HepG2 (cell line): ENCODE measurements at regions not wholly inside any gene's neighbourhood (a gene's known extent, or its start where the extent isn't known, plus 50 kb on each side); places are given as distances from the start of the nearest gene placed in this dataset.
A peak's percentile ranks its signal among the peaks of the same experiment; 100 is the strongest.

Experiments used
- AGO1 ChIP-seq: fragments of 200-400 bp; formaldehyde crosslinking; IDR thresholded peaks from 2 replicates; pipeline ENCODE4 v1.6.1; 2017; ENCODE audit warnings: mild to moderate bottlenecking, low read depth, low read length, moderate library complexity; ENCODE audit not compliant: poor library complexity, severe bottlenecking
- CAMTA2 ChIP-seq: sonication (generic); formaldehyde crosslinking; IDR thresholded peaks from 2 replicates; pipeline ENCODE4 v1.4.0; 2020; ENCODE audit warnings: mild to moderate bottlenecking, missing genetic modification reagents, borderline replicate concordance
- CHD4 ChIP-seq: fragments of 200-600 bp; sonication (generic); IDR thresholded peaks from 2 replicates; pipeline ENCODE4 v1.7.0; 2017; ENCODE audit warnings: mild to moderate bottlenecking, low read length, borderline replicate concordance
- GFI1 ChIP-seq: sonication (generic); formaldehyde crosslinking; IDR thresholded peaks from 2 replicates; pipeline ENCODE4 v1.5.0; 2020; ENCODE audit warnings: missing genetic modification reagents, mild to moderate bottlenecking, borderline replicate concordance
- HOXD1 ChIP-seq: sonication (generic); formaldehyde crosslinking; IDR thresholded peaks from 2 replicates; pipeline ENCODE4 v1.5.0; 2020; ENCODE audit warnings: missing genetic modification reagents
- KDM5A ChIP-seq: fragments of 200-600 bp; sonication (generic); IDR thresholded peaks from 2 replicates; pipeline ENCODE4 v1.7.0; 2018; ENCODE audit warnings: antibody characterized with exemption, mild to moderate bottlenecking, low read length, borderline replicate concordance
- KLF12 ChIP-seq: sonication (generic); formaldehyde crosslinking; IDR thresholded peaks from 2 replicates; pipeline ENCODE4 v1.4.0; 2020; ENCODE audit warnings: missing genetic modification reagents, borderline replicate concordance
- KLF16 ChIP-seq, 2 experiments: sonication (generic) in 1 of 2; formaldehyde crosslinking in 1 of 2; IDR thresholded peaks; 2 replicates each; pipeline versions ENCODE4 v1.6.1 to v1.8.0; 2016 to 2023; ENCODE audit warnings: missing genetic modification reagents in 2 of 2, missing compliant biosample characterization in 1 of 2
- NFATC3 ChIP-seq: sonication (generic); formaldehyde crosslinking; IDR thresholded peaks from 2 replicates; pipeline ENCODE4 v1.5.1; 2020; ENCODE audit warnings: mild to moderate bottlenecking, missing genetic modification reagents
- NRL ChIP-seq: sonication (generic); formaldehyde crosslinking; IDR thresholded peaks from 2 replicates; pipeline ENCODE4 v1.5.0; 2020; ENCODE audit warnings: missing genetic modification reagents, mild to moderate bottlenecking, moderate library complexity, borderline replicate concordance
- PBX2 ChIP-seq: IDR thresholded peaks from 2 replicates; pipeline ENCODE4 v1.6.1; 2016; ENCODE audit warnings: control low read depth
- PITX1 ChIP-seq: sonication (generic); formaldehyde crosslinking; IDR thresholded peaks from 2 replicates; pipeline ENCODE4 v1.5.1; 2020; ENCODE audit warnings: mild to moderate bottlenecking, missing genetic modification reagents
- PLSCR1 ChIP-seq: sonication (generic); formaldehyde crosslinking; IDR thresholded peaks from 2 replicates; pipeline ENCODE4 v1.5.0; 2020; ENCODE audit warnings: missing genetic modification reagents, mild to moderate bottlenecking, borderline replicate concordance
- RFXAP ChIP-seq: sonication (generic); formaldehyde crosslinking; IDR thresholded peaks from 2 replicates; pipeline ENCODE4 v1.4.0; 2020; ENCODE audit warnings: missing genetic modification reagents, borderline replicate concordance
- SNRNP70 ChIP-seq: fragments of 200-400 bp; formaldehyde crosslinking; IDR thresholded peaks from 2 replicates; pipeline ENCODE4 v1.6.1; 2017; ENCODE audit warnings: mild to moderate bottlenecking, low read depth, low read length, moderate library complexity
- ZNF10 ChIP-seq: sonication (generic); formaldehyde crosslinking; IDR thresholded peaks from 2 replicates; pipeline ENCODE4 v1.4.0; 2020; ENCODE audit warnings: mild to moderate bottlenecking, low read depth, missing genetic modification reagents, borderline replicate concordance
- ZNF292 ChIP-seq: sonication (generic); formaldehyde crosslinking; IDR thresholded peaks from 2 replicates; pipeline ENCODE4 v1.8.1; 2022; ENCODE audit warnings: mild to moderate bottlenecking, low read depth, missing genetic modification reagents, borderline replicate concordance
- ZNF33B ChIP-seq: sonication (generic); formaldehyde crosslinking; IDR thresholded peaks from 2 replicates; pipeline ENCODE4 v1.5.1; 2020; ENCODE audit warnings: mild to moderate bottlenecking, missing genetic modification reagents
- ZNF510 ChIP-seq: sonication (generic); formaldehyde crosslinking; IDR thresholded peaks from 2 replicates; pipeline ENCODE4 v1.4.0; 2020; ENCODE audit warnings: low read depth, mild to moderate bottlenecking, missing genetic modification reagents
- ZNF512 ChIP-seq: sonication (generic); formaldehyde crosslinking; IDR thresholded peaks from 2 replicates; pipeline ENCODE4 v1.4.0; 2020; ENCODE audit warnings: mild to moderate bottlenecking, missing genetic modification reagents
- TF ChIP-seq, protein P1 (sequence below): sonication (generic); formaldehyde crosslinking; IDR thresholded peaks from 2 replicates; pipeline ENCODE4 v1.9.0; 2021; ENCODE audit warnings: missing genetic modification reagents, borderline replicate concordance
- TF ChIP-seq, protein P2 (sequence below): sonication (generic); formaldehyde crosslinking; IDR thresholded peaks from 2 replicates; pipeline ENCODE4 v1.4.0; 2020; ENCODE audit warnings: mild to moderate bottlenecking, missing genetic modification reagents
- TF ChIP-seq, protein P3 (sequence below): sonication (generic); formaldehyde crosslinking; IDR thresholded peaks from 2 replicates; pipeline ENCODE4 v1.5.0; 2020; ENCODE audit warnings: mild to moderate bottlenecking, missing genetic modification reagents, moderate library complexity

GRCh38 chr13:21837841-21838551 is 167.1 kb downstream of the FGF9 start (continued):
- no peak for TF ChIP-seq PBX2 (CRISPR knock-in tag)
- TF ChIP-seq NFATC3 (CRISPR knock-in tag): no peak
- no peak for TF ChIP-seq ZNF33B (CRISPR knock-in tag)
- no peak; the same call in 1 of the 2 replicates for TF ChIP-seq GFI1 (CRISPR knock-in tag)
- no peak for TF ChIP-seq ZNF512 (CRISPR knock-in tag)
- TF ChIP-seq KDM5A: no peak
- no peak for TF ChIP-seq ZNF510 (CRISPR knock-in tag)
- TF ChIP-seq, protein P1, sequence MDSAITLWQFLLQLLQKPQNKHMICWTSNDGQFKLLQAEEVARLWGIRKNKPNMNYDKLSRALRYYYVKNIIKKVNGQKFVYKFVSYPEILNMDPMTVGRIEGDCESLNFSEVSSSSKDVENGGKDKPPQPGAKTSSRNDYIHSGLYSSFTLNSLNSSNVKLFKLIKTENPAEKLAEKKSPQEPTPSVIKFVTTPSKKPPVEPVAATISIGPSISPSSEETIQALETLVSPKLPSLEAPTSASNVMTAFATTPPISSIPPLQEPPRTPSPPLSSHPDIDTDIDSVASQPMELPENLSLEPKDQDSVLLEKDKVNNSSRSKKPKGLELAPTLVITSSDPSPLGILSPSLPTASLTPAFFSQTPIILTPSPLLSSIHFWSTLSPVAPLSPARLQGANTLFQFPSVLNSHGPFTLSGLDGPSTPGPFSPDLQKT: no peak
- TF ChIP-seq CHD4: 0 out of 2 replicates have a peak, but pooled peaks have one; percentile 13
- TF ChIP-seq NRL (CRISPR knock-in tag): no peak
- TF ChIP-seq, protein P2, sequence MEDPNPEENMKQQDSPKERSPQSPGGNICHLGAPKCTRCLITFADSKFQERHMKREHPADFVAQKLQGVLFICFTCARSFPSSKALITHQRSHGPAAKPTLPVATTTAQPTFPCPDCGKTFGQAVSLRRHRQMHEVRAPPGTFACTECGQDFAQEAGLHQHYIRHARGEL (CRISPR knock-in tag): no peak
- TF ChIP-seq PITX1 (CRISPR knock-in tag): no peak
- no peak for TF ChIP-seq KLF12
- no peak for TF ChIP-seq RFXAP (CRISPR knock-in tag)
- TF ChIP-seq, protein P3, sequence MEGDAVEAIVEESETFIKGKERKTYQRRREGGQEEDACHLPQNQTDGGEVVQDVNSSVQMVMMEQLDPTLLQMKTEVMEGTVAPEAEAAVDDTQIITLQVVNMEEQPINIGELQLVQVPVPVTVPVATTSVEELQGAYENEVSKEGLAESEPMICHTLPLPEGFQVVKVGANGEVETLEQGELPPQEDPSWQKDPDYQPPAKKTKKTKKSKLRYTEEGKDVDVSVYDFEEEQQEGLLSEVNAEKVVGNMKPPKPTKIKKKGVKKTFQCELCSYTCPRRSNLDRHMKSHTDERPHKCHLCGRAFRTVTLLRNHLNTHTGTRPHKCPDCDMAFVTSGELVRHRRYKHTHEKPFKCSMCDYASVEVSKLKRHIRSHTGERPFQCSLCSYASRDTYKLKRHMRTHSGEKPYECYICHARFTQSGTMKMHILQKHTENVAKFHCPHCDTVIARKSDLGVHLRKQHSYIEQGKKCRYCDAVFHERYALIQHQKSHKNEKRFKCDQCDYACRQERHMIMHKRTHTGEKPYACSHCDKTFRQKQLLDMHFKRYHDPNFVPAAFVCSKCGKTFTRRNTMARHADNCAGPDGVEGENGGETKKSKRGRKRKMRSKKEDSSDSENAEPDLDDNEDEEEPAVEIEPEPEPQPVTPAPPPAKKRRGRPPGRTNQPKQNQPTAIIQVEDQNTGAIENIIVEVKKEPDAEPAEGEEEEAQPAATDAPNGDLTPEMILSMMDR: peak; percentile 47
- no peak for TF ChIP-seq ZNF10 (CRISPR knock-in tag)
- TF ChIP-seq ZNF292 (CRISPR knock-in tag): no peak
- no peak for TF ChIP-seq KLF16 (CRISPR knock-in tag; IDR thresholded peaks at IDR 0.05)
- TF ChIP-seq AGO1: no peak
- no peak for TF ChIP-seq PLSCR1 (CRISPR knock-in tag)
- no peak for TF ChIP-seq SNRNP70
- TF ChIP-seq HOXD1 (CRISPR knock-in tag): no peak
- no peak for TF ChIP-seq CAMTA2 (CRISPR knock-in tag)
